HCT116 (cell line): ENCODE measurements at regions not wholly inside any gene's neighbourhood (a gene's known extent, or its start where the extent isn't known, plus 50 kb on each side); places are given as distances from the start of the nearest gene placed in this dataset.

Experiments
- ATAC-seq: fragments of 200-7000 bp; cut with Tn5 transposase; 2 replicates; pipeline ENCODE4 v1.9.1; 2020; ENCODE audit warnings: mild to moderate bottlenecking, moderate library complexity
- BruUV-seq: library from RNA; stranded (reverse); fragments of 400-500 nt; replicated peaks from 2 replicates; lab custom pipeline; 2021; lab: Mats Ljungman, UMichigan
- CTCF ChIA-PET: fragments of 300-600 bp; sonication (Branson Sonifier 250); formaldehyde crosslinking; loops from one replicate; lab custom pipeline; 2021; ENCODE audit warnings: antibody characterized with exemption; lab: Charles Lee
- POLR2A ChIA-PET: fragments of 300-600, 350-600 bp; sonication (Branson Sonifier 250); formaldehyde crosslinking; loops from one replicate; lab custom pipeline; 2021; ENCODE audit warnings: antibody characterized with exemption; lab: Charles Lee
- RAD21 ChIA-PET, 2 experiments: fragments of 300-600 bp; sonication (Branson Sonifier 250); formaldehyde crosslinking; loops; one replicate each; lab custom pipeline; 2023; ENCODE audit warnings: low total read pairs in 2 of 2; ENCODE audit not compliant: uncharacterized antibody in 2 of 2, unreplicated experiment in 2 of 2, low non-redundant PET in 1 of 2; lab: Charles Lee
- DNase-seq: peaks from one replicate; pipeline ENCODE4 v3.0.0-alpha.2; 2010; ENCODE audit warnings: low read depth, low spot score
- H2AFZ ChIP-seq: fragments of 200-600 bp; shearing (Covaris generic), sonication (generic); 2 replicates; pipeline ENCODE4 v1.6.1; 2017; ENCODE audit warnings: low read depth, mixed run types, mixed read lengths, antibody characterized with exemption, low read length; ENCODE audit not compliant: poor library complexity, severe bottlenecking
- H3K27ac ChIP-seq: 2 replicates; pipeline ENCODE4 v1.5.1; 2012; ENCODE audit warnings: low read depth, low read length
- H3K27me3 ChIP-seq: fragments of 200-600 bp; sonication (generic); 2 replicates; pipeline ENCODE4 v1.6.1; 2016; ENCODE audit warnings: mixed run types, low read length, mixed read lengths; ENCODE audit not compliant: insufficient read depth
- H3K36me3 ChIP-seq, 2 experiments: fragments of 200-500 bp in 1 of 2; fragments of 200-600 bp in 1 of 2; sonication (Bioruptor generic) in 1 of 2; sonication (generic) in 1 of 2; 2 replicates each; pipeline versions ENCODE4 v1.5.1 to v1.6.1; 2014 to 2016; ENCODE audit warnings: low read length in 2 of 2, inconsistent platforms in 1 of 2, mixed read lengths in 1 of 2, mixed run types in 1 of 2; ENCODE audit not compliant: insufficient read depth in 2 of 2, control insufficient read depth in 1 of 2
- H3K4me1 ChIP-seq, 2 experiments: fragments of 200-600 bp in 1 of 2; sonication (generic) in 1 of 2; 2 replicates each; pipeline versions ENCODE4 v1.5.1 to v1.6.1; 2012 to 2017; ENCODE audit warnings: low read length in 2 of 2, inconsistent platforms in 1 of 2, mild to moderate bottlenecking in 1 of 2, mixed read lengths in 1 of 2, mixed run types in 1 of 2, moderate library complexity in 1 of 2; ENCODE audit not compliant: insufficient read depth in 2 of 2, control insufficient read depth in 1 of 2
- H3K4me2 ChIP-seq: fragments of 200-600 bp; sonication (generic); 2 replicates; pipeline ENCODE4 v1.6.1; 2017; ENCODE audit warnings: mixed run types, low read length, mixed read lengths
- H3K4me3 ChIP-seq, 2 experiments: fragments of 200-600 bp in 1 of 2; sonication (generic) in 1 of 2; replicated peaks in 1 of 2; 2 replicates each; pipeline ENCODE4 v1.5.1; 2011 to 2016; ENCODE audit warnings: low read length in 2 of 2, control low read depth in 1 of 2, low read depth in 1 of 2, mild to moderate bottlenecking in 1 of 2, mixed read lengths in 1 of 2, mixed run types in 1 of 2
- H3K79me2 ChIP-seq: fragments of 200-600 bp; sonication (generic); 2 replicates; pipeline ENCODE4 v1.6.1; 2017; ENCODE audit warnings: mild to moderate bottlenecking, mixed run types, low read length, moderate library complexity, mixed read lengths; ENCODE audit not compliant: insufficient read depth
- H3K9ac ChIP-seq: fragments of 200-600 bp; sonication (generic); 2 replicates; pipeline ENCODE4 v1.6.1; 2016; ENCODE audit warnings: low read length, mixed read lengths
- H3K9me2 ChIP-seq: fragments of 200-600 bp; sonication (generic), shearing (Covaris generic); 2 replicates; pipeline ENCODE4 v1.6.1; 2017; ENCODE audit warnings: mixed run types, mild to moderate bottlenecking, moderate library complexity; ENCODE audit not compliant: insufficient read depth
- H3K9me3 ChIP-seq, 2 experiments: fragments of 200-500 bp in 1 of 2; fragments of 200-600 bp in 1 of 2; sonication (Bioruptor generic) in 1 of 2; sonication (generic) in 1 of 2; 2 replicates each; pipeline ENCODE4 v1.6.1; 2014 to 2017; ENCODE audit warnings: low read length in 2 of 2, mixed read lengths in 2 of 2, inconsistent platforms in 1 of 2, low read depth in 1 of 2, mild to moderate bottlenecking in 1 of 2, mixed run types in 1 of 2, moderate library complexity in 1 of 2; ENCODE audit not compliant: control insufficient read depth in 1 of 2, insufficient read depth in 1 of 2
- H4K20me1 ChIP-seq: fragments of 200-600 bp; sonication (generic), shearing (Covaris generic); 2 replicates; pipeline ENCODE4 v1.6.1; 2017; ENCODE audit warnings: mixed run types, mild to moderate bottlenecking, moderate library complexity; ENCODE audit not compliant: insufficient read depth
- ATF3 ChIP-seq: IDR thresholded peaks from 2 replicates; pipeline ENCODE4 v1.6.1; 2012
- CBX3 ChIP-seq: IDR thresholded peaks from 2 replicates; pipeline ENCODE4 v1.6.1; 2012; ENCODE audit warnings: low read depth
- CEBPB ChIP-seq: IDR thresholded peaks from 2 replicates; pipeline ENCODE4 v1.6.1; 2012; ENCODE audit warnings: low read depth
- EGR1 ChIP-seq: IDR thresholded peaks from 2 replicates; pipeline ENCODE4 v1.6.1; 2012; ENCODE audit warnings: low read depth
- ELF1 ChIP-seq: IDR thresholded peaks from 2 replicates; pipeline ENCODE4 v1.6.1; 2012; ENCODE audit warnings: low read depth, borderline replicate concordance
- EZH2 ChIP-seq: fragments of 200-600 bp; sonication (generic); IDR thresholded peaks from 2 replicates; pipeline ENCODE4 v1.6.1; 2017; ENCODE audit warnings: antibody characterized with exemption, mixed run types
- EZH2phosphoT487 ChIP-seq: fragments of 200-600 bp; IDR thresholded peaks from 2 replicates; pipeline ENCODE4 v1.6.1; 2018; ENCODE audit warnings: antibody characterized with exemption, borderline replicate concordance
- FOSL1 ChIP-seq: IDR thresholded peaks from 2 replicates; pipeline ENCODE4 v1.6.1; 2012; ENCODE audit warnings: low read depth
- JUND ChIP-seq: IDR thresholded peaks from 2 replicates; pipeline ENCODE4 v1.6.1; 2012
- MAX ChIP-seq: IDR thresholded peaks from 2 replicates; pipeline ENCODE4 v1.6.1; 2012
- POLR2A ChIP-seq: IDR thresholded peaks from 2 replicates; pipeline ENCODE4 v1.7.0; 2011; ENCODE audit warnings: borderline replicate concordance; ENCODE audit not compliant: insufficient read depth, insufficient read length; ENCODE audit errors: extremely low read depth
- RAD21 ChIP-seq: IDR thresholded peaks from 2 replicates; pipeline ENCODE4 v1.6.1; 2012; ENCODE audit warnings: low read depth, mild to moderate bottlenecking
- REST ChIP-seq: IDR thresholded peaks from 2 replicates; pipeline ENCODE4 v1.6.1; 2012; ENCODE audit warnings: low read depth
- SIN3A ChIP-seq: IDR thresholded peaks from 2 replicates; pipeline ENCODE4 v1.6.1; 2012; ENCODE audit warnings: low read depth
- SP1 ChIP-seq: IDR thresholded peaks from 2 replicates; pipeline ENCODE4 v1.6.1; 2012; ENCODE audit warnings: low read depth
- YY1 ChIP-seq: IDR thresholded peaks from 2 replicates; pipeline ENCODE4 v1.6.1; 2011; ENCODE audit warnings: low read length, low read depth, moderate library complexity, mild to moderate bottlenecking; ENCODE audit not compliant: insufficient replicate concordance; ENCODE audit errors: extremely low read depth
- ZBTB33 ChIP-seq: IDR thresholded peaks from 2 replicates; pipeline ENCODE4 v1.6.1; 2011; ENCODE audit warnings: mild to moderate bottlenecking, low read length, moderate library complexity; ENCODE audit not compliant: insufficient replicate concordance; ENCODE audit errors: extremely low read depth
- ZFX ChIP-seq: fragments of 450-650 bp; IDR thresholded peaks from 2 replicates; pipeline ENCODE4 v1.6.1; 2017
- ZNF274 ChIP-seq: fragments of 200-500 bp; sonication (Bioruptor generic); IDR thresholded peaks from 2 replicates; pipeline ENCODE4 v1.6.1; 2014; ENCODE audit warnings: mild to moderate bottlenecking, low read depth, low read length, inconsistent platforms
- intact Hi-C: fragments of 100-400 bp; cut with micrococcal nuclease; formaldehyde crosslinking; loops from 2 replicates; pipeline ENCODE4 v1.10.0; 2022

- ChIA-PET RAD21 (no interaction called here), CTCF (no interaction called here), POLR2A (no interaction called here)
- no peak overlapping the region for H3K4me3 ChIP-seq
- no peaks in the 10 kb centered on the region for H3K79me2 ChIP-seq
- H3K4me1 ChIP-seq: no peaks in the 10 kb centered on the region
- no peaks in the 10 kb centered on the region for H4K20me1 ChIP-seq
- no TSS peak for BruUV-seq
- no peaks in the 10 kb centered on the region for H3K9me3 ChIP-seq
- no peak for TF ChIP-seq JUND
- no peak for TF ChIP-seq EZH2
- TF ChIP-seq POLR2A: no peak
- TF ChIP-seq CBX3: no peak
- TF ChIP-seq ATF3: no peak
- TF ChIP-seq EGR1: no peak
- no peak for TF ChIP-seq EZH2phosphoT487
- TF ChIP-seq SP1: no peak
- no peak for TF ChIP-seq ELF1
- TF ChIP-seq SIN3A: no peak
- no peak for TF ChIP-seq ZFX
- TF ChIP-seq MAX: no peak
- no peak for TF ChIP-seq RAD21
- TF ChIP-seq YY1: no peak
- no peak overlapping the region for H3K9ac ChIP-seq
- H2AFZ ChIP-seq: no peak overlapping the region
- DNase-seq (no peak), ATAC-seq (no peak)
- intact Hi-C loops: no loop called here
- H3K9me2 ChIP-seq: no peaks in the 10 kb centered on the region
- H3K4me2 ChIP-seq: no peak overlapping the region
- H3K27ac ChIP-seq: no peak overlapping the region
- no peaks in the 10 kb centered on the region for H3K27me3 ChIP-seq
- H3K36me3 ChIP-seq: no peaks in the 10 kb centered on the region
Measured at GRCh38 chr1:79547514-79547913, 541.0 kb upstream of the ADGRL4 start.

GRCh38 chr1:79543394-79543793 lies 536.9 kb upstream of the ADGRL4 start:
- Histone ChIP-seq H3K4me3 (no peak overlapping the region), H3K27ac (no peak overlapping the region), H3K36me3 (no peaks in the 10 kb centered on the region), H4K20me1 (no peaks in the 10 kb centered on the region), H3K9me2 (no peaks in the 10 kb centered on the region), H3K27me3 (no peaks in the 10 kb centered on the region), H2AFZ (no peak overlapping the region), H3K79me2 (no peaks in the 10 kb centered on the region), H3K9me3 (no peaks in the 10 kb centered on the region), H3K4me2 (no peak overlapping the region), H3K9ac (no peak overlapping the region), H3K4me1 (no peaks in the 10 kb centered on the region)
- ChIA-PET CTCF (no interaction called here), POLR2A (no interaction called here), RAD21 (no interaction called here)
- DNase-seq (no peak), ATAC-seq (no peak)
- no TSS peak for BruUV-seq
- intact Hi-C loops: no loop called here
- TF ChIP-seq CEBPB: no peak
- TF ChIP-seq ZBTB33: no peak
- no peak for TF ChIP-seq RAD21
- no peak for TF ChIP-seq REST
- TF ChIP-seq FOSL1: no peak
- TF ChIP-seq SP1: no peak
- no peak for TF ChIP-seq MAX
- no peak for TF ChIP-seq ZNF274
